OCI-LY1 (cell line): ENCODE measurements at regions not wholly inside any gene's neighbourhood (a gene's known extent, or its start where the extent isn't known, plus 50 kb on each side); places are given as distances from the start of the nearest gene placed in this dataset.

ENCODE experiments used
- H2AFZ ChIP-seq: fragments of 200-600 bp; sonication (generic), shearing (Covaris generic); 2 replicates; pipeline ENCODE4 v1.6.0; 2014; ENCODE audit warnings: antibody characterized with exemption, mild to moderate bottlenecking, low read length
- H3F3A ChIP-seq: fragments of 200-600 bp; sonication (generic), shearing (Covaris generic); 2 replicates; pipeline ENCODE4 v1.6.0; 2014; ENCODE audit warnings: mild to moderate bottlenecking, antibody characterized with exemption, low read length, moderate library complexity; ENCODE audit not compliant: insufficient read depth
- H3K27ac ChIP-seq: fragments of 200-600 bp; sonication (generic); 2 replicates; pipeline ENCODE4 v1.5.1; 2014; ENCODE audit warnings: low read length, mixed run types, mild to moderate bottlenecking, low read depth; ENCODE audit not compliant: poor library complexity, severe bottlenecking
- H3K27me3 ChIP-seq: fragments of 200-600 bp; sonication (generic); 2 replicates; pipeline ENCODE4 v1.6.0; 2014; ENCODE audit warnings: antibody characterized with exemption, mild to moderate bottlenecking, low read length, moderate library complexity; ENCODE audit not compliant: insufficient read depth
- H3K36me3 ChIP-seq: fragments of 200-600 bp; sonication (generic); 2 replicates; pipeline ENCODE4 v1.6.1; 2014; ENCODE audit warnings: mild to moderate bottlenecking, antibody characterized with exemption, low read length, moderate library complexity, mixed read lengths; ENCODE audit not compliant: insufficient read depth
- H3K4me1 ChIP-seq: fragments of 200-600 bp; sonication (generic); 2 replicates; pipeline ENCODE4 v1.5.1; 2014; ENCODE audit warnings: mild to moderate bottlenecking, low read length, moderate library complexity; ENCODE audit not compliant: insufficient read depth, severe bottlenecking
- H3K4me2 ChIP-seq: fragments of 200-600 bp; sonication (generic), shearing (Covaris generic); 2 replicates; pipeline ENCODE4 v1.6.1; 2014; ENCODE audit warnings: low read length
- H3K4me3 ChIP-seq: fragments of 200-600 bp; sonication (generic); 2 replicates; pipeline ENCODE4 v1.5.1; 2014; ENCODE audit warnings: low read length, low read depth, mild to moderate bottlenecking, mixed read lengths; ENCODE audit not compliant: poor library complexity, severe bottlenecking
- H3K79me2 ChIP-seq: fragments of 200-600 bp; shearing (Covaris generic); 2 replicates; pipeline ENCODE4 v1.6.1; 2016; ENCODE audit warnings: mixed run types, low read length, mixed read lengths; ENCODE audit not compliant: insufficient read depth
- H3K9ac ChIP-seq: fragments of 200-600 bp; sonication (generic), shearing (Covaris generic); 2 replicates; pipeline ENCODE4 v1.6.1; 2014; ENCODE audit warnings: mild to moderate bottlenecking, low read length, mixed read lengths
- H3K9me2 ChIP-seq: fragments of 200-600 bp; sonication (generic), shearing (Covaris generic); 2 replicates; pipeline ENCODE4 v1.6.1; 2014; ENCODE audit warnings: low read depth, mild to moderate bottlenecking, low read length, mixed read lengths
- H3K9me3 ChIP-seq: fragments of 200-600 bp; shearing (Covaris generic); 2 replicates; pipeline ENCODE4 v1.6.1; 2014; ENCODE audit warnings: low read length, mixed read lengths
- H4K20me1 ChIP-seq: fragments of 200-600 bp; sonication (generic), shearing (Covaris generic); 2 replicates; pipeline ENCODE4 v1.6.0; 2016; ENCODE audit warnings: mild to moderate bottlenecking, low read length; ENCODE audit not compliant: insufficient read depth
- CTCF ChIP-seq: fragments of 200-600 bp; sonication (generic), shearing (Covaris generic); IDR thresholded peaks from 2 replicates; pipeline ENCODE4 v1.5.1; 2017; ENCODE audit warnings: mild to moderate bottlenecking, antibody characterized with exemption, low read length, moderate library complexity, mixed read lengths
- EZH2 ChIP-seq: fragments of 200-600 bp; sonication (generic), shearing (Covaris generic); IDR thresholded peaks from 2 replicates; pipeline ENCODE4 v1.8.0; 2017; ENCODE audit warnings: borderline replicate concordance, mixed run types, mild to moderate bottlenecking, antibody characterized with exemption, low read length, moderate library complexity, mixed read lengths

GRCh38 chr1:78419309-78419708 lies 71.5 kb upstream of the PTGFR start:
- Histone ChIP-seq H3K4me3 (no peak overlapping the region), H3K27ac (no peak overlapping the region)

GRCh38 chr1:78420181-78420580 lies 70.6 kb upstream of the PTGFR start:
- Histone ChIP-seq H3K79me2 (no peaks in the 10 kb centered on the region), H3K9me3 (no peaks in the 10 kb centered on the region), H3K4me2 (no peak overlapping the region), H3K27me3 (no peaks in the 10 kb centered on the region), H3K9me2 (no peaks in the 10 kb centered on the region; the same call in 1 of the 2 replicates), H3K4me3 (no peak overlapping the region), H3K36me3 (no peaks in the 10 kb centered on the region), H3K27ac (no peak overlapping the region), H3K4me1 (no peaks in the 10 kb centered on the region), H2AFZ (no peak overlapping the region), H3F3A (no peaks in the 10 kb centered on the region), H4K20me1 (no peaks in the 10 kb centered on the region), H3K9ac (no peak overlapping the region)
- TF ChIP-seq EZH2: no peak
- no peak for TF ChIP-seq CTCF

More at GRCh38 chr1:78419309-78419708, 71.5 kb upstream of the PTGFR start:
- no peaks in the 10 kb centered on the region for H3K79me2 ChIP-seq
- H3F3A ChIP-seq: no peaks in the 10 kb centered on the region
- H3K36me3 ChIP-seq: no peaks in the 10 kb centered on the region
- TF ChIP-seq EZH2: no peak
- no peak for TF ChIP-seq CTCF
- H3K9me2 ChIP-seq: no peaks in the 10 kb centered on the region; the same call in 1 of the 2 replicates
- H2AFZ ChIP-seq: no peak overlapping the region
- no peaks in the 10 kb centered on the region for H3K27me3 ChIP-seq
- H4K20me1 ChIP-seq: no peaks in the 10 kb centered on the region
- no peak overlapping the region for H3K9ac ChIP-seq
- H3K4me1 ChIP-seq: no peaks in the 10 kb centered on the region
- H3K9me3 ChIP-seq: no peaks in the 10 kb centered on the region
- no peak overlapping the region for H3K4me2 ChIP-seq

- no peak overlapping the region for H3K4me3 ChIP-seq
- H3K27me3 ChIP-seq: no peaks in the 10 kb centered on the region
- no peak for TF ChIP-seq EZH2
- no peak for TF ChIP-seq CTCF
- H3K9ac ChIP-seq: no peak overlapping the region
- H3K79me2 ChIP-seq: no peaks in the 10 kb centered on the region
- no peaks in the 10 kb centered on the region for H4K20me1 ChIP-seq
- no peak overlapping the region for H3K27ac ChIP-seq
- no peaks in the 10 kb centered on the region for H3K4me1 ChIP-seq
- no peak overlapping the region for H2AFZ ChIP-seq
- H3K9me3 ChIP-seq: no peaks in the 10 kb centered on the region
- H3K36me3 ChIP-seq: no peaks in the 10 kb centered on the region
- H3K9me2 ChIP-seq: no peaks in the 10 kb centered on the region; the same call in 1 of the 2 replicates
- no peaks in the 10 kb centered on the region for H3F3A ChIP-seq
- H3K4me2 ChIP-seq: no peak overlapping the region
Measured at GRCh38 chr1:78420688-78421087, 70.1 kb upstream of the PTGFR start.
